PFSK-1 (cell line): ENCODE measurements at regions not wholly inside any gene's neighbourhood (a gene's known extent, or its start where the extent isn't known, plus 50 kb on each side); places are given as distances from the start of the nearest gene placed in this dataset.

Experiments used
- POLR2AphosphoS5 ChIP-seq: IDR thresholded peaks from 2 replicates; pipeline ENCODE4 v1.6.1; 2012; ENCODE audit warnings: low read depth, mild to moderate bottlenecking, control low read depth, low read length, moderate library complexity
- TF ChIP-seq, protein P1 (sequence below), 2 experiments: IDR thresholded peaks; 2 replicates each; pipeline versions ENCODE4 v1.6.1 to v1.8.0; 2011 to 2012; ENCODE audit warnings: low read depth in 2 of 2, low read length in 2 of 2, control low read depth in 1 of 2, inconsistent platforms in 1 of 2, mild to moderate bottlenecking in 1 of 2, moderate library complexity in 1 of 2; ENCODE audit not compliant: insufficient read depth in 1 of 2

DNA sequence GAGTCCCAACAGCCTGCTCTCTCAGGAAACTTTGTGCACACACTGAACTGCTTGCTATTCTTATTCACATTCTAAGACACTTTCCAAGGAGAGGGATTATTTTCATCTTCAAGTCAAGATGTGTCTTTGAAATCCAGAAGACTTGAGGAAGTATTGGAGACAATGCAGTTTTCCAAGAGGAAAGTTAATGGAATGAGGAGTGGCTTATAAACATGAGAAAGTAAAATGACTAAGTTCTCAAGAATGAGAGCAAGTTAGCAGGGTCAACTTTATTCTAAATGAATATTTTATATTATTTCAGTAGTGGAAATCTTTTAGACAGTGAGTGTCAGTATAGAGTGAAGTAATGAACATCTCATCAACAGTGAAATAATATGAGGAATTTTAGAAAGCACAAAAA, 1239.3 kb downstream of the MRPL39 start:
- no peak for TF ChIP-seq POLR2AphosphoS5
- TF ChIP-seq, protein P1, sequence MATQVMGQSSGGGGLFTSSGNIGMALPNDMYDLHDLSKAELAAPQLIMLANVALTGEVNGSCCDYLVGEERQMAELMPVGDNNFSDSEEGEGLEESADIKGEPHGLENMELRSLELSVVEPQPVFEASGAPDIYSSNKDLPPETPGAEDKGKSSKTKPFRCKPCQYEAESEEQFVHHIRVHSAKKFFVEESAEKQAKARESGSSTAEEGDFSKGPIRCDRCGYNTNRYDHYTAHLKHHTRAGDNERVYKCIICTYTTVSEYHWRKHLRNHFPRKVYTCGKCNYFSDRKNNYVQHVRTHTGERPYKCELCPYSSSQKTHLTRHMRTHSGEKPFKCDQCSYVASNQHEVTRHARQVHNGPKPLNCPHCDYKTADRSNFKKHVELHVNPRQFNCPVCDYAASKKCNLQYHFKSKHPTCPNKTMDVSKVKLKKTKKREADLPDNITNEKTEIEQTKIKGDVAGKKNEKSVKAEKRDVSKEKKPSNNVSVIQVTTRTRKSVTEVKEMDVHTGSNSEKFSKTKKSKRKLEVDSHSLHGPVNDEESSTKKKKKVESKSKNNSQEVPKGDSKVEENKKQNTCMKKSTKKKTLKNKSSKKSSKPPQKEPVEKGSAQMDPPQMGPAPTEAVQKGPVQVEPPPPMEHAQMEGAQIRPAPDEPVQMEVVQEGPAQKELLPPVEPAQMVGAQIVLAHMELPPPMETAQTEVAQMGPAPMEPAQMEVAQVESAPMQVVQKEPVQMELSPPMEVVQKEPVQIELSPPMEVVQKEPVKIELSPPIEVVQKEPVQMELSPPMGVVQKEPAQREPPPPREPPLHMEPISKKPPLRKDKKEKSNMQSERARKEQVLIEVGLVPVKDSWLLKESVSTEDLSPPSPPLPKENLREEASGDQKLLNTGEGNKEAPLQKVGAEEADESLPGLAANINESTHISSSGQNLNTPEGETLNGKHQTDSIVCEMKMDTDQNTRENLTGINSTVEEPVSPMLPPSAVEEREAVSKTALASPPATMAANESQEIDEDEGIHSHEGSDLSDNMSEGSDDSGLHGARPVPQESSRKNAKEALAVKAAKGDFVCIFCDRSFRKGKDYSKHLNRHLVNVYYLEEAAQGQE (IDR thresholded peaks at IDR 0.05; ENCODE audit: insufficient read depth in 1 of 2, low read depth in 2 of 2, low read length in 2 of 2), result no peak
